Ishikawa (cell line): ENCODE measurements at regions not wholly inside any gene's neighbourhood (a gene's known extent, or its start where the extent isn't known, plus 50 kb on each side); places are given as distances from the start of the nearest gene placed in this dataset.

Experiments
- CEBPB ChIP-seq: IDR thresholded peaks from 2 replicates; pipeline ENCODE4 v1.6.1; 2012
- CREB1 ChIP-seq: IDR thresholded peaks from 2 replicates; pipeline ENCODE4 v1.6.1; 2012; ENCODE audit warnings: low read depth
- EGR1 ChIP-seq: IDR thresholded peaks from 2 replicates; pipeline ENCODE4 v1.6.1; 2012
- EP300 ChIP-seq: IDR thresholded peaks from 2 replicates; pipeline ENCODE4 v1.6.1; 2012; ENCODE audit warnings: borderline replicate concordance
- FOXM1 ChIP-seq: IDR thresholded peaks from 2 replicates; pipeline ENCODE4 v1.6.1; 2012; ENCODE audit warnings: low read depth, borderline replicate concordance
- RAD21 ChIP-seq: IDR thresholded peaks from 2 replicates; pipeline ENCODE4 v1.6.1; 2012; ENCODE audit warnings: low read depth
- REST ChIP-seq: IDR thresholded peaks from 2 replicates; pipeline ENCODE4 v1.6.1; 2012; ENCODE audit warnings: low read depth, mild to moderate bottlenecking
- TAF1 ChIP-seq: IDR thresholded peaks from 2 replicates; pipeline ENCODE4 v1.6.1; 2012; ENCODE audit warnings: low read depth, mild to moderate bottlenecking
- TCF12 ChIP-seq: IDR thresholded peaks from 2 replicates; pipeline ENCODE4 v1.6.1; 2012; ENCODE audit warnings: low read depth
- TEAD4 ChIP-seq: IDR thresholded peaks from 2 replicates; pipeline ENCODE4 v1.6.1; 2012
- USF1 ChIP-seq: IDR thresholded peaks from 2 replicates; pipeline ENCODE4 v1.6.1; 2012
- YY1 ChIP-seq: IDR thresholded peaks from 2 replicates; pipeline ENCODE4 v1.6.1; 2012; ENCODE audit warnings: low read depth
- ZBTB7A ChIP-seq: IDR thresholded peaks from 2 replicates; pipeline ENCODE4 v1.6.1; 2012; ENCODE audit warnings: low read depth
- TF ChIP-seq, protein P1 (sequence below): IDR thresholded peaks from 2 replicates; pipeline ENCODE4 v1.6.1; 2012

GRCh38 chr11:123338997-123339752 is 90.9 kb upstream of the GRAMD1B start:
- TF ChIP-seq REST (no peak), EGR1 (no peak), EP300 (no peak), CEBPB (no peak), YY1 (no peak), TAF1 (no peak), TCF12 (no peak), TEAD4 (no peak), CREB1 (no peak), USF1 (no peak), RAD21 (no peak), FOXM1 (no peak), ZBTB7A (no peak)
- TF ChIP-seq, protein P1, sequence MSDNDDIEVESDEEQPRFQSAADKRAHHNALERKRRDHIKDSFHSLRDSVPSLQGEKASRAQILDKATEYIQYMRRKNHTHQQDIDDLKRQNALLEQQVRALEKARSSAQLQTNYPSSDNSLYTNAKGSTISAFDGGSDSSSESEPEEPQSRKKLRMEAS = no peak
